Activated CD8-positive, alpha-beta memory T cell treated with anti-CD3 and anti-CD28 coated beads for 24 hours (primary cell): ENCODE measurements at regions not wholly inside any gene's neighbourhood (a gene's known extent, or its start where the extent isn't known, plus 50 kb on each side); places are given as distances from the start of the nearest gene placed in this dataset.
"Not testable (repeated sequence)": the region's sequence is repeated elsewhere in the genome, so short reads cannot be mapped to it uniquely, and the experiment has no call there.

Experiments
- DNase-seq: peaks from one replicate; pipeline ENCODE4 v3.0.0-alpha.2; 2020

GRCh38 chr5:100188778-100189177 lies 346.4 kb upstream of the FAM174A start:
- DNase-seq: no peak

- no peak for DNase-seq
These were observed 346.8 kb upstream of the FAM174A start for GRCh38 chr5:100188339-100188738.

- no peak for DNase-seq
These were observed 349.0 kb upstream of the FAM174A start for GRCh38 chr5:100186181-100186580.

- DNase-seq: no peak
These were observed 352.8 kb upstream of the FAM174A start for GRCh38 chr5:100182402-100182801.

- no peak for DNase-seq
These were observed 359.8 kb upstream of the FAM174A start for GRCh38 chr5:100175346-100175745.

GRCh38 chr5:100165309-100165708 lies 369.9 kb upstream of the FAM174A start:
- no peak for DNase-seq

- DNase-seq: no peak
These were observed 373.3 kb upstream of the FAM174A start for GRCh38 chr5:100161868-100162267.

GRCh38 chr5:100157066-100157465 lies 378.1 kb upstream of the FAM174A start:
- DNase-seq: no peak

GRCh38 chr5:100148239-100148638 lies 386.9 kb upstream of the FAM174A start:
- DNase-seq: no peak

GRCh38 chr5:100142607-100143006 lies 392.6 kb upstream of the FAM174A start:
- no peak for DNase-seq

- DNase-seq: no peak
These were observed 404.0 kb upstream of the FAM174A start for GRCh38 chr5:100131161-100131560.

- DNase-seq: no peak
These were observed 404.9 kb upstream of the FAM174A start for GRCh38 chr5:100130307-100130706.

- DNase-seq: no peak
These were observed 415.3 kb upstream of the FAM174A start for GRCh38 chr5:100119903-100120302.

- DNase-seq: no peak
These were observed 424.7 kb upstream of the FAM174A start for GRCh38 chr5:100110497-100110896.

GRCh38 chr5:100108883-100109282 lies 426.3 kb upstream of the FAM174A start:
- DNase-seq: no peak

GRCh38 chr5:100103592-100104119 lies 431.5 kb upstream of the FAM174A start:
- DNase-seq: not testable (repeated sequence)

- not testable (repeated sequence) for DNase-seq
These were observed 433.7 kb upstream of the FAM174A start for GRCh38 chr5:100101466-100101865.

GRCh38 chr5:100096328-100096727 lies 438.8 kb upstream of the FAM174A start:
- not testable (repeated sequence) for DNase-seq

GRCh38 chr5:100080703-100081102 lies 454.5 kb upstream of the FAM174A start:
- DNase-seq: not testable (repeated sequence)

GRCh38 chr5:100079163-100079562 lies 456.0 kb upstream of the FAM174A start:
- DNase-seq: not testable (repeated sequence)

- not testable (repeated sequence) for DNase-seq
These were observed 469.2 kb upstream of the FAM174A start for GRCh38 chr5:100066020-100066419.

GRCh38 chr5:100043475-100043874 lies 491.7 kb upstream of the FAM174A start:
- no peak for DNase-seq

GRCh38 chr5:100026606-100027005 lies 508.6 kb upstream of the FAM174A start:
- DNase-seq: no peak

GRCh38 chr5:100023536-100023935 lies 511.6 kb upstream of the FAM174A start:
- no peak for DNase-seq

GRCh38 chr5:100017520-100018262 lies 517.5 kb upstream of the FAM174A start:
- no peak for DNase-seq
